ENCODE measurements at regions not wholly inside any gene's neighbourhood (a gene's known extent, or its start where the extent isn't known, plus 50 kb on each side); places are given as distances from the start of the nearest gene placed in this dataset.

DNA sequence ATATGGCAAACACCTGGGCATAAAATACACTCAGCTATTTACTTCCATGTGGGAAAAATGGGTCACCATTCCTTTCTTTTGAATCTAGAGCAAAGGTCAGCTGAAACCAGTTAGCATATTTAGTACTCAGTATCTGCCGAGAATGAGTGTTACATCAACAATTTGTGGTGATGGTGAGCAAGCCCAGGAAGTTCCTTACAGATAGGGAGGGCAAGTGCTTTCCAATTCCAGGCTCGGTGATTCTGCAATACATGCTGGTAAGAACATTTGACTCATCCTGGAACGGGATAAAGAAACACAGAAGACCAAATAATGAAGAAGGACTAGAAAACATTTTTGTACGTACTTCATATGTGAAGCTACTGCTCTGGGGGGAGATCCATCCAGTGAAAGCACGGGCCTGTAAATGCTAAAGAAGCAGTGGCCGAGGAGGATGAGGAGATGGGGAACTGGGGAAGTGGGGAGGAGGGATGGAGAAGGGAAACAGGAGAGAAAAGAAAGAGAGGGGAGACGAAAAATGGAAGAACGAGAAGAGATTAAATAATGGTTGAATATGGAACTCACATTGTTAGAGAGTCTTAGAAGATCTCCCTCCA is 251.9 kb downstream of the TTC32 start:
- TF ChIP-seq, protein P1, sequence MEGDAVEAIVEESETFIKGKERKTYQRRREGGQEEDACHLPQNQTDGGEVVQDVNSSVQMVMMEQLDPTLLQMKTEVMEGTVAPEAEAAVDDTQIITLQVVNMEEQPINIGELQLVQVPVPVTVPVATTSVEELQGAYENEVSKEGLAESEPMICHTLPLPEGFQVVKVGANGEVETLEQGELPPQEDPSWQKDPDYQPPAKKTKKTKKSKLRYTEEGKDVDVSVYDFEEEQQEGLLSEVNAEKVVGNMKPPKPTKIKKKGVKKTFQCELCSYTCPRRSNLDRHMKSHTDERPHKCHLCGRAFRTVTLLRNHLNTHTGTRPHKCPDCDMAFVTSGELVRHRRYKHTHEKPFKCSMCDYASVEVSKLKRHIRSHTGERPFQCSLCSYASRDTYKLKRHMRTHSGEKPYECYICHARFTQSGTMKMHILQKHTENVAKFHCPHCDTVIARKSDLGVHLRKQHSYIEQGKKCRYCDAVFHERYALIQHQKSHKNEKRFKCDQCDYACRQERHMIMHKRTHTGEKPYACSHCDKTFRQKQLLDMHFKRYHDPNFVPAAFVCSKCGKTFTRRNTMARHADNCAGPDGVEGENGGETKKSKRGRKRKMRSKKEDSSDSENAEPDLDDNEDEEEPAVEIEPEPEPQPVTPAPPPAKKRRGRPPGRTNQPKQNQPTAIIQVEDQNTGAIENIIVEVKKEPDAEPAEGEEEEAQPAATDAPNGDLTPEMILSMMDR (conservative IDR thresholded peaks at IDR 0.05) = no peak
- TF ChIP-seq ZFX (IDR thresholded peaks at IDR 0.05) = no peak

All from C4-2B (cell line).